SK-N-SH (cell line): ENCODE measurements at regions not wholly inside any gene's neighbourhood (a gene's known extent, or its start where the extent isn't known, plus 50 kb on each side); places are given as distances from the start of the nearest gene placed in this dataset.

Experiments used
- CTCF ChIA-PET: fragments of 300-600, 350-600 bp; formaldehyde crosslinking; extraction: SDS; loops from one replicate; lab custom pipeline; 2021; lab: Yijun Ruan, JAX
- POLR2A ChIA-PET: fragments of 350-600 bp; sonication (Branson Sonifier 250); formaldehyde crosslinking; extraction: SDS; loops from one replicate; lab custom pipeline; 2020; ENCODE audit warnings: antibody characterized with exemption, inconsistent platforms; lab: Yijun Ruan, JAX
- DNase-seq: peaks from one replicate; pipeline ENCODE4 v3.0.0; 2012
- H2AFZ ChIP-seq: fragments of 200-600 bp; sonication (generic); 2 replicates; pipeline ENCODE4 v1.8.1; 2016; ENCODE audit warnings: antibody characterized with exemption, mild to moderate bottlenecking, low read depth
- H3F3A ChIP-seq: fragments of 200-600 bp; sonication (generic); replicated peaks from 2 replicates; pipeline ENCODE3; 2016; ENCODE audit warnings: antibody characterized with exemption, mild to moderate bottlenecking; ENCODE audit not compliant: insufficient read depth
- H3K27ac ChIP-seq, 2 experiments: fragments of 200-500 bp in 1 of 2; fragments of 200-600 bp in 1 of 2; sonication (Bioruptor generic) in 1 of 2; sonication (generic), shearing (Covaris generic) in 1 of 2; 2 replicates each; pipeline versions ENCODE4 v1.5.1 to v1.6.1; 2014 to 2016; ENCODE audit warnings: low read depth in 2 of 2, inconsistent platforms in 1 of 2, low read length in 1 of 2, mild to moderate bottlenecking in 1 of 2, mixed read lengths in 1 of 2
- H3K27me3 ChIP-seq: fragments of 200-600 bp; sonication (generic), shearing (Covaris generic); 2 replicates; pipeline ENCODE4 v1.6.1; 2016; ENCODE audit warnings: mixed run types; ENCODE audit not compliant: insufficient read depth
- H3K36me3 ChIP-seq, 2 experiments: fragments of 200-500 bp in 1 of 2; fragments of 200-600 bp in 1 of 2; sonication (Bioruptor generic) in 1 of 2; sonication (generic) in 1 of 2; replicated peaks in 1 of 2; 2 replicates each; pipeline versions ENCODE3 to v1.5.1; 2014 to 2016; ENCODE audit warnings: low read length in 1 of 2, mild to moderate bottlenecking in 1 of 2; ENCODE audit not compliant: insufficient read depth in 2 of 2, control insufficient read depth in 1 of 2
- H3K4me1 ChIP-seq, 2 experiments: fragments of 200-500 bp in 1 of 2; fragments of 200-600 bp in 1 of 2; sonication (Bioruptor generic) in 1 of 2; sonication (generic), shearing (Covaris generic) in 1 of 2; 2 replicates each; pipeline versions ENCODE4 v1.5.1 to v1.6.1; 2014 to 2016; ENCODE audit warnings: low read depth in 1 of 2, low read length in 1 of 2, mixed run types in 1 of 2; ENCODE audit not compliant: insufficient read depth in 2 of 2, control insufficient read depth in 1 of 2
- H3K4me2 ChIP-seq: fragments of 200-600 bp; sonication (generic), shearing (Covaris generic); 2 replicates; pipeline ENCODE4 v1.6.1; 2017; ENCODE audit warnings: mixed run types
- H3K4me3 ChIP-seq, 2 experiments: fragments of 200-500 bp in 1 of 2; fragments of 200-600 bp in 1 of 2; sonication (Bioruptor generic) in 1 of 2; sonication (generic), shearing (Covaris generic) in 1 of 2; 2 replicates each; pipeline versions ENCODE4 v1.5.1 to v1.8.1; 2014 to 2016; ENCODE audit warnings: low read depth in 2 of 2, inconsistent platforms in 1 of 2, low read length in 1 of 2, mild to moderate bottlenecking in 1 of 2, mixed read lengths in 1 of 2, moderate library complexity in 1 of 2
- H3K79me2 ChIP-seq: fragments of 200-600 bp; sonication (generic); 2 replicates; pipeline ENCODE4 v1.8.1; 2017; ENCODE audit warnings: mild to moderate bottlenecking; ENCODE audit not compliant: insufficient read depth
- H3K9ac ChIP-seq: fragments of 200-600 bp; sonication (generic); 2 replicates; pipeline ENCODE4 v1.6.1; 2017; ENCODE audit warnings: mixed run types
- H3K9me2 ChIP-seq: fragments of 200-600 bp; sonication (generic); 2 replicates; pipeline ENCODE4 v1.6.1; 2017; ENCODE audit warnings: mixed run types
- H3K9me3 ChIP-seq: fragments of 200-600 bp; sonication (generic); 2 replicates; pipeline ENCODE4 v1.6.1; 2017; ENCODE audit warnings: mixed run types, mild to moderate bottlenecking, moderate library complexity
- H4K20me1 ChIP-seq: fragments of 200-600 bp; sonication (generic); 2 replicates; pipeline ENCODE4 v1.6.1; 2017; ENCODE audit warnings: mild to moderate bottlenecking, mixed run types; ENCODE audit not compliant: insufficient read depth
- ELF1 ChIP-seq: IDR thresholded peaks from 2 replicates; pipeline ENCODE4 v1.4.0; 2012
- EZH2phosphoT487 ChIP-seq: fragments of 200-600 bp; sonication (generic); IDR thresholded peaks from 2 replicates; pipeline ENCODE4 v1.6.1; 2017; ENCODE audit warnings: low read depth, mixed run types, mild to moderate bottlenecking, antibody characterized with exemption, moderate library complexity, borderline replicate concordance
- FOSL2 ChIP-seq: IDR thresholded peaks from 2 replicates; pipeline ENCODE4 v1.4.0; 2012; ENCODE audit warnings: low read depth, mild to moderate bottlenecking, moderate library complexity, borderline replicate concordance
- FOXJ3 ChIP-seq: sonication (generic); formaldehyde crosslinking; IDR thresholded peaks from 2 replicates; pipeline ENCODE4 v1.5.1; 2020; ENCODE audit warnings: mild to moderate bottlenecking, missing genetic modification reagents
- MEF2A ChIP-seq: IDR thresholded peaks from 2 replicates; pipeline ENCODE4 v1.4.0; 2012; ENCODE audit warnings: low read depth, borderline replicate concordance
- NFIC ChIP-seq: IDR thresholded peaks from 2 replicates; pipeline ENCODE4 v1.4.0; 2012; ENCODE audit warnings: borderline replicate concordance
- POLR2AphosphoS5 ChIP-seq: IDR thresholded peaks from 2 replicates; pipeline ENCODE4 v1.6.1; 2012; ENCODE audit warnings: low read depth, low read length
- RFX5 ChIP-seq: IDR thresholded peaks from 2 replicates; pipeline ENCODE4 v1.6.1; 2012; ENCODE audit warnings: mild to moderate bottlenecking, improper control_type of control experiment, low read length
- TAF1 ChIP-seq: IDR thresholded peaks from 2 replicates; pipeline ENCODE4 v1.6.1; 2012; ENCODE audit warnings: low read depth, mild to moderate bottlenecking, low read length, moderate library complexity, borderline replicate concordance
- TEAD4 ChIP-seq: IDR thresholded peaks from 2 replicates; pipeline ENCODE4 v1.4.0; 2012; ENCODE audit warnings: mild to moderate bottlenecking, borderline replicate concordance; ENCODE audit not compliant: insufficient read depth
- WGBS: methylation state at CpG from one replicate; pipeline ENCODE4 v1.1.6; 2017; ENCODE audit warnings: low lambda C conversion rate; 5-methylcytosine and 5-hydroxymethylcytosine counted together
- TF ChIP-seq, protein P1 (sequence below): IDR thresholded peaks from 2 replicates; pipeline ENCODE4 v1.4.0; 2012; ENCODE audit warnings: low read depth
- TF ChIP-seq, protein P2 (sequence below): IDR thresholded peaks from 2 replicates; pipeline ENCODE4 v1.6.1; 2012; ENCODE audit warnings: mild to moderate bottlenecking, low read depth, low read length, moderate library complexity
- TF ChIP-seq, protein P3 (sequence below): fragments of 150-350 bp; IDR thresholded peaks from 2 replicates; pipeline ENCODE4 v1.6.1; 2016; ENCODE audit warnings: mild to moderate bottlenecking, low read depth, low read length

DNA sequence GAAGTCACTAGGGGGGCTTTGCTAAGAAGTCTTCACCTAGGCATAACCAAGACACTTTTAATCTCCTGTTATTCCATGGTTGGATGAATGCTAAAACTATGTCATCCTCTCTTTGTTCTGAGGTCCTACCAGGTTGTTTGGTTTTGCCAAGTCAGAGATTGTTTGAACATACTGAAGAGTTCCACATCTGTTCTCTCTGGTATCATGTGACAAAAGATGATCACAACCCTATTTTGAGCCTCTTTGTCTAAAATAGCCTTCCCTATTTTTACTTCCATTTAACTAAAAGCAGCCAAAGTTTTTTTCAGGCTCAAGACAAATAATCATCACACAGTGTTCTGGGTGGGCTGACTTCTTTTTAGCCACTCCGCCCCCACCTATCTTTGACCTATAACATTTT is 218.4 kb upstream of the LMCD1 start:
- Histone ChIP-seq H2AFZ (no peak overlapping the region), H3K36me3 (no peaks in the 10 kb centered on the region), H3K4me3 (no peak overlapping the region)
- POLR2A ChIA-PET = no interaction called here
- 68% methylated on average over 1 of the region's 1 CpG for WGBS
- TF ChIP-seq FOXJ3 (no peak), FOSL2 (no peak), ELF1 (no peak), MEF2A (no peak), POLR2AphosphoS5 (no peak), RFX5 (no peak), TAF1 (no peak)
- TF ChIP-seq, protein P1, sequence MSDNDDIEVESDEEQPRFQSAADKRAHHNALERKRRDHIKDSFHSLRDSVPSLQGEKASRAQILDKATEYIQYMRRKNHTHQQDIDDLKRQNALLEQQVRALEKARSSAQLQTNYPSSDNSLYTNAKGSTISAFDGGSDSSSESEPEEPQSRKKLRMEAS = no peak
- TF ChIP-seq, protein P2, sequence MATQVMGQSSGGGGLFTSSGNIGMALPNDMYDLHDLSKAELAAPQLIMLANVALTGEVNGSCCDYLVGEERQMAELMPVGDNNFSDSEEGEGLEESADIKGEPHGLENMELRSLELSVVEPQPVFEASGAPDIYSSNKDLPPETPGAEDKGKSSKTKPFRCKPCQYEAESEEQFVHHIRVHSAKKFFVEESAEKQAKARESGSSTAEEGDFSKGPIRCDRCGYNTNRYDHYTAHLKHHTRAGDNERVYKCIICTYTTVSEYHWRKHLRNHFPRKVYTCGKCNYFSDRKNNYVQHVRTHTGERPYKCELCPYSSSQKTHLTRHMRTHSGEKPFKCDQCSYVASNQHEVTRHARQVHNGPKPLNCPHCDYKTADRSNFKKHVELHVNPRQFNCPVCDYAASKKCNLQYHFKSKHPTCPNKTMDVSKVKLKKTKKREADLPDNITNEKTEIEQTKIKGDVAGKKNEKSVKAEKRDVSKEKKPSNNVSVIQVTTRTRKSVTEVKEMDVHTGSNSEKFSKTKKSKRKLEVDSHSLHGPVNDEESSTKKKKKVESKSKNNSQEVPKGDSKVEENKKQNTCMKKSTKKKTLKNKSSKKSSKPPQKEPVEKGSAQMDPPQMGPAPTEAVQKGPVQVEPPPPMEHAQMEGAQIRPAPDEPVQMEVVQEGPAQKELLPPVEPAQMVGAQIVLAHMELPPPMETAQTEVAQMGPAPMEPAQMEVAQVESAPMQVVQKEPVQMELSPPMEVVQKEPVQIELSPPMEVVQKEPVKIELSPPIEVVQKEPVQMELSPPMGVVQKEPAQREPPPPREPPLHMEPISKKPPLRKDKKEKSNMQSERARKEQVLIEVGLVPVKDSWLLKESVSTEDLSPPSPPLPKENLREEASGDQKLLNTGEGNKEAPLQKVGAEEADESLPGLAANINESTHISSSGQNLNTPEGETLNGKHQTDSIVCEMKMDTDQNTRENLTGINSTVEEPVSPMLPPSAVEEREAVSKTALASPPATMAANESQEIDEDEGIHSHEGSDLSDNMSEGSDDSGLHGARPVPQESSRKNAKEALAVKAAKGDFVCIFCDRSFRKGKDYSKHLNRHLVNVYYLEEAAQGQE = no peak
- TF ChIP-seq, all 33 proteins: peak for 0
- no peaks in the 10 kb centered on the region for H4K20me1 ChIP-seq
- no peaks in the 10 kb centered on the region for H3K79me2 ChIP-seq
- H3K4me2 ChIP-seq = no peak overlapping the region
- no peak for DNase-seq
- H3K9me3 ChIP-seq = no peaks in the 10 kb centered on the region
- H3K9ac ChIP-seq = no peak overlapping the region
- H3K4me1 ChIP-seq = no peaks in the 10 kb centered on the region; a peak in 1 of 4 replicates
- H3F3A ChIP-seq = no peaks in the 10 kb centered on the region
- no peak overlapping the region for H3K27ac ChIP-seq
- H3K27me3 ChIP-seq = no peaks in the 10 kb centered on the region
- CTCF ChIA-PET = no interaction called here
- no peaks in the 10 kb centered on the region for H3K9me2 ChIP-seq

DNA sequence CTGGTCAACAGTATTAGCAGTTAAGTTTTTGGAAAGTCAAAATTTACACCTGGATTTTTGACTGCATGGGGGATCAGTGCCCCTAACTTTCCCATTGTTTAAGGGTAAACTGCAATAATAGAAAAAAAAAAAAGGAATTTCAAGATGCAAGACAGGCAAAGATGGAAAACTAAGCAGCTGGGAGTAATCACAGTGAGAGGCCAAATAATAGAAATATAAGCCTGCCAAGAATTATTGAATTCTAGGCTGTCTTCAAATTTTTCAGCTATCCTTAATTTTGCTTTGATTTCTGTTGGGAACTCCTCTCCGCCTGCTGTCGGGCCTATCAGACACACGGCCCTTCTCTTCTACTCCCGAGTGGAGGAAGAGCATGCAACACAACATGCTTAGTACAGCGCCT is 215.5 kb upstream of the LMCD1 start:
- TF ChIP-seq NFIC = no peak
- TF ChIP-seq, protein P3, sequence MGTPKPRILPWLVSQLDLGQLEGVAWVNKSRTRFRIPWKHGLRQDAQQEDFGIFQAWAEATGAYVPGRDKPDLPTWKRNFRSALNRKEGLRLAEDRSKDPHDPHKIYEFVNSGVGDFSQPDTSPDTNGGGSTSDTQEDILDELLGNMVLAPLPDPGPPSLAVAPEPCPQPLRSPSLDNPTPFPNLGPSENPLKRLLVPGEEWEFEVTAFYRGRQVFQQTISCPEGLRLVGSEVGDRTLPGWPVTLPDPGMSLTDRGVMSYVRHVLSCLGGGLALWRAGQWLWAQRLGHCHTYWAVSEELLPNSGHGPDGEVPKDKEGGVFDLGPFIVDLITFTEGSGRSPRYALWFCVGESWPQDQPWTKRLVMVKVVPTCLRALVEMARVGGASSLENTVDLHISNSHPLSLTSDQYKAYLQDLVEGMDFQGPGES = no peak
- TF ChIP-seq TEAD4 = no peak
- no peak for TF ChIP-seq EZH2phosphoT487
- Histone ChIP-seq H3K4me2 (no peak overlapping the region), H2AFZ (no peak overlapping the region), H4K20me1 (no peaks in the 10 kb centered on the region), H3K27ac (no peak overlapping the region), H3F3A (no peaks in the 10 kb centered on the region), H3K4me1 (no peaks in the 10 kb centered on the region; a peak in 1 of 4 replicates), H3K9me2 (no peaks in the 10 kb centered on the region), H3K36me3 (no peaks in the 10 kb centered on the region), H3K27me3 (no peaks in the 10 kb centered on the region), H3K9me3 (no peaks in the 10 kb centered on the region), H3K79me2 (no peaks in the 10 kb centered on the region), H3K4me3 (no peak overlapping the region), H3K9ac (no peak overlapping the region)
- 52% methylated on average over 5 of the region's 5 CpGs for WGBS
- ChIA-PET POLR2A (no interaction called here), CTCF (interaction anchor here (0.7 to 8.9 kb wide), 3 partner anchors 17 to 80 kb away, joined by 4 to 58 read pairs (median 5); no protein-coding TSS in a partner anchor)
- no peak for DNase-seq
